Trophoblast cell (in vitro differentiated cells and primary cell): ENCODE measurements at regions not wholly inside any gene's neighbourhood (a gene's known extent, or its start where the extent isn't known, plus 50 kb on each side); places are given as distances from the start of the nearest gene placed in this dataset.

Source experiments
- DNase-seq, 2 donors: peaks; one replicate each; pipeline ENCODE4 v3.0.0-alpha.2; 2016
- H2AFZ ChIP-seq: 2 replicates; pipeline ENCODE4 v1.6.1; 2013; ENCODE audit warnings: low read length, moderate library complexity, mild to moderate bottlenecking; ENCODE audit not compliant: insufficient read depth, poor library complexity
- H2AK5ac ChIP-seq: 2 replicates; pipeline ENCODE4 v1.6.1; 2013; ENCODE audit warnings: mild to moderate bottlenecking, low read length
- H2BK120ac ChIP-seq: 2 replicates; pipeline ENCODE4 v1.6.1; 2013; ENCODE audit warnings: low read length, mild to moderate bottlenecking, moderate library complexity; ENCODE audit not compliant: insufficient read depth, poor library complexity
- H2BK12ac ChIP-seq: 2 replicates; pipeline ENCODE4 v1.6.1; 2013; ENCODE audit warnings: mild to moderate bottlenecking, low read length, moderate library complexity
- H2BK5ac ChIP-seq: 2 replicates; pipeline ENCODE4 v1.6.1; 2013; ENCODE audit warnings: low read length, low read depth, moderate library complexity, mild to moderate bottlenecking; ENCODE audit not compliant: poor library complexity
- H3K14ac ChIP-seq: 2 replicates; pipeline ENCODE4 v1.6.1; 2013; ENCODE audit warnings: mild to moderate bottlenecking, low read length
- H3K18ac ChIP-seq: 2 replicates; pipeline ENCODE4 v1.6.1; 2013; ENCODE audit warnings: mild to moderate bottlenecking, low read length
- H3K23ac ChIP-seq: 2 replicates; pipeline ENCODE4 v1.6.1; 2013; ENCODE audit warnings: low read length
- H3K27ac ChIP-seq: 2 replicates; pipeline ENCODE4 v1.5.1; 2013; ENCODE audit warnings: low read depth, mild to moderate bottlenecking, inconsistent platforms, low read length, moderate library complexity
- H3K27me3 ChIP-seq: 2 replicates; pipeline ENCODE4 v1.6.1; 2013; ENCODE audit warnings: inconsistent platforms, mild to moderate bottlenecking, low read length, moderate library complexity; ENCODE audit not compliant: insufficient read depth
- H3K36me3 ChIP-seq, 2 experiments: 1 replicate in 1 of 2; 2 replicates in 1 of 2; pipeline ENCODE4 v1.6.1; 2013; ENCODE audit warnings: low read length in 2 of 2, mild to moderate bottlenecking in 2 of 2, moderate library complexity in 1 of 2; ENCODE audit not compliant: insufficient read depth in 2 of 2, control insufficient read depth in 1 of 2
- H3K4ac ChIP-seq: 2 replicates; pipeline ENCODE4 v1.6.1; 2013; ENCODE audit warnings: low read depth, mild to moderate bottlenecking, low read length, moderate library complexity
- H3K4me1 ChIP-seq, 2 experiments: 1 replicate in 1 of 2; 2 replicates in 1 of 2; pipeline ENCODE4 v1.6.1; 2013; ENCODE audit warnings: low read length in 2 of 2, mild to moderate bottlenecking in 2 of 2, moderate library complexity in 1 of 2; ENCODE audit not compliant: insufficient read depth in 2 of 2, control insufficient read depth in 1 of 2
- H3K4me2 ChIP-seq: 2 replicates; pipeline ENCODE4 v1.6.1; 2013; ENCODE audit warnings: inconsistent platforms, mild to moderate bottlenecking, low read length, moderate library complexity
- H3K4me3 ChIP-seq: 2 replicates; pipeline ENCODE4 v1.5.1; 2013; ENCODE audit warnings: mild to moderate bottlenecking, low read depth, low read length, inconsistent platforms
- H3K79me1 ChIP-seq: one replicate; pipeline ENCODE4 v1.6.1; 2013; ENCODE audit warnings: low read length
- H3K79me2 ChIP-seq: 2 replicates; pipeline ENCODE4 v1.6.1; 2013; ENCODE audit warnings: low read length, mild to moderate bottlenecking; ENCODE audit not compliant: control insufficient read depth, insufficient read depth, poor library complexity
- H3K9ac ChIP-seq: 2 replicates; pipeline ENCODE4 v1.6.1; 2013; ENCODE audit warnings: mild to moderate bottlenecking, low read length
- H3K9me3 ChIP-seq: 2 replicates; pipeline ENCODE4 v1.6.1; 2013; ENCODE audit warnings: low read depth, mild to moderate bottlenecking, control low read depth, inconsistent platforms, low read length; ENCODE audit not compliant: insufficient read depth
- H4K12ac ChIP-seq: 2 replicates; pipeline ENCODE4 v1.6.1; 2013; ENCODE audit warnings: low read depth, mild to moderate bottlenecking, low read length, moderate library complexity
- H4K8ac ChIP-seq: 2 replicates; pipeline ENCODE4 v1.6.1; 2013; ENCODE audit warnings: low read depth, mild to moderate bottlenecking, low read length, moderate library complexity
- H4K91ac ChIP-seq: one replicate; pipeline ENCODE4 v1.6.1; 2013; ENCODE audit warnings: low read depth, mild to moderate bottlenecking, low read length, moderate library complexity
- WGBS: extraction: QIAGEN DNeasy Blood & Tissue Kit; methylation state at CpG from one replicate; pipeline ENCODE4 v1.1.7; 2013; ENCODE audit warnings: missing lambda C conversion rate; ENCODE audit not compliant: insufficient read length, insufficient coverage; ENCODE audit errors: extremely low coverage; 5-methylcytosine and 5-hydroxymethylcytosine counted together

- no peak overlapping the region for H3K4ac ChIP-seq
- H3K27ac ChIP-seq: no peak overlapping the region
- H3K18ac ChIP-seq: no peak overlapping the region
- no peak overlapping the region for H2BK5ac ChIP-seq
- no peak overlapping the region for H3K14ac ChIP-seq
- no peak overlapping the region for H3K23ac ChIP-seq
- H3K9me3 ChIP-seq: peaks cover 6% of the 10 kb centered on the region
- no peak overlapping the region for H4K12ac ChIP-seq
- H4K91ac ChIP-seq: no peak overlapping the region
- H2AFZ ChIP-seq: no peak overlapping the region
- no peak overlapping the region for H2BK120ac ChIP-seq
- WGBS: no CpG with 5 or more reads among the region's 1 CpG
- H3K9ac ChIP-seq: no peak overlapping the region
- H4K8ac ChIP-seq: no peak overlapping the region
- H3K4me1 ChIP-seq: no peaks in the 10 kb centered on the region
- H2AK5ac ChIP-seq: no peak overlapping the region
- H3K79me1 ChIP-seq: no peaks in the 10 kb centered on the region
- H3K4me2 ChIP-seq: no peak overlapping the region
- H2BK12ac ChIP-seq: no peak overlapping the region
- DNase-seq: peak; percentile 8 to 47
- H3K4me3 ChIP-seq: no peak overlapping the region
- H3K36me3 ChIP-seq: no peaks in the 10 kb centered on the region
- H3K27me3 ChIP-seq: no peaks in the 10 kb centered on the region
- H3K79me2 ChIP-seq: no peaks in the 10 kb centered on the region
Observed at GRCh38 chr9:73219985-73220626, 68.4 kb downstream of the ANXA1 start.

GRCh38 chr9:73223594-73223993, 71.9 kb downstream of the ANXA1 start:
- Histone ChIP-seq H3K14ac (no peak overlapping the region), H4K91ac (no peak overlapping the region), H3K36me3 (no peaks in the 10 kb centered on the region), H4K8ac (no peak overlapping the region), H3K4ac (no peak overlapping the region), H3K79me1 (no peaks in the 10 kb centered on the region), H3K27me3 (no peaks in the 10 kb centered on the region), H3K4me1 (no peaks in the 10 kb centered on the region), H2AK5ac (no peak overlapping the region), H3K9me3 (peaks cover 6% of the 10 kb centered on the region), H3K79me2 (no peaks in the 10 kb centered on the region), H3K23ac (no peak overlapping the region), H2AFZ (no peak overlapping the region), H3K4me3 (no peak overlapping the region), H3K18ac (no peak overlapping the region), H3K4me2 (no peak overlapping the region), H3K9ac (no peak overlapping the region), H4K12ac (no peak overlapping the region), H3K27ac (no peak overlapping the region), H2BK12ac (no peak overlapping the region), H2BK5ac (no peak overlapping the region), H2BK120ac (no peak overlapping the region)
- WGBS: no CpG with 5 or more reads among the region's 2 CpGs
- no peak for DNase-seq

- Histone ChIP-seq H3K79me2 (no peaks in the 10 kb centered on the region), H4K91ac (no peak overlapping the region), H3K23ac (no peak overlapping the region), H4K8ac (no peak overlapping the region), H3K4me2 (no peak overlapping the region), H2AK5ac (no peak overlapping the region), H3K4ac (no peak overlapping the region), H3K9me3 (no peaks in the 10 kb centered on the region), H3K36me3 (no peaks in the 10 kb centered on the region), H3K14ac (no peak overlapping the region), H2BK5ac (no peak overlapping the region), H3K79me1 (no peaks in the 10 kb centered on the region), H3K27me3 (no peaks in the 10 kb centered on the region), H2AFZ (no peak overlapping the region), H2BK120ac (no peak overlapping the region), H3K9ac (no peak overlapping the region), H3K18ac (no peak overlapping the region), H2BK12ac (no peak overlapping the region), H3K27ac (no peak overlapping the region), H3K4me3 (no peak overlapping the region), H3K4me1 (no peaks in the 10 kb centered on the region), H4K12ac (no peak overlapping the region)
- DNase-seq: no peak
- WGBS: no CpG with 5 or more reads among the region's 2 CpGs
Observed at GRCh38 chr9:73229543-73229942, 77.9 kb downstream of the ANXA1 start.

- Histone ChIP-seq H3K79me1 (no peaks in the 10 kb centered on the region), H3K79me2 (no peaks in the 10 kb centered on the region), H2BK5ac (no peak overlapping the region), H2AK5ac (no peak overlapping the region), H4K12ac (no peak overlapping the region), H3K4me1 (no peaks in the 10 kb centered on the region), H3K23ac (no peak overlapping the region), H4K8ac (no peak overlapping the region), H3K14ac (no peak overlapping the region), H3K4me3 (no peak overlapping the region), H3K4ac (no peak overlapping the region), H3K9ac (no peak overlapping the region), H3K18ac (no peak overlapping the region), H3K36me3 (no peaks in the 10 kb centered on the region), H3K27ac (no peak overlapping the region), H2BK120ac (no peak overlapping the region), H3K27me3 (no peaks in the 10 kb centered on the region), H3K9me3 (no peaks in the 10 kb centered on the region), H4K91ac (no peak overlapping the region), H2AFZ (no peak overlapping the region), H2BK12ac (no peak overlapping the region), H3K4me2 (no peak overlapping the region)
- DNase-seq: no peak
- no CpG with 5 or more reads among the region's 2 CpGs for WGBS
Observed at GRCh38 chr9:73230251-73230650, 78.6 kb downstream of the ANXA1 start.
